ENCODE measurements at regions not wholly inside any gene's neighbourhood (a gene's known extent, or its start where the extent isn't known, plus 50 kb on each side); places are given as distances from the start of the nearest gene placed in this dataset.
A peak's percentile ranks its signal among the peaks of the same experiment; 100 is the strongest.

DNA sequence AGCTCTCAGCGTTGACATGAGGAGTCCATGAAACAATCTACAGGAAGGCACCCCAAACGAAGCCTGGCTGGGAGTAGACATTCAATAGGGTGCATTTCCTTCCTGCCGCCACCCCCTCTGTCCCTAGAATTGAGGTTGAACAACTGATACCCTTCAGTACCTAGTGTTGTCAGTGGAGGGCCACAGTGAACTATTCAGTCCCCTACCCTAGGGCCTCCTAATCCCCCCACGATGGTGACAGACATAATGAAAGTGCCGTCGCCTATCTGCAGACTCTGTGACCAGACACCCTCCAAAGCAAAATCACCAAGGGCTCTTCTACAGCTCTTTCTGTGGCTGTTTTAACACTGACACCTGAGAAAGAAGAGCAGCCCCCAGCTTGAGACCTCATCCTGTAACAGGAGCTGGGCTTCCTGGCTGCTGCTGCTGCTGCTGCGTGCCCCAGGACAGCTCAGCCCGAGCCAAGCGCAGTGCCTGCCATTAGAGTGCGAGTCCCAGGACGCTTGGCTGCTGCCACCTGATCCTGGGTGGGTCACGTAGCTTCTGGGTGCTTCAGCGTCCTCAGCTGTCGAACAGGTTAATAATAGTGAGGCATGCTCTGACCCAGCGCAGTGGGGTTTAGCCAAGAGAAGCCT lies 183.0 kb downstream of the ZBTB18 start:
- H3K36me3 ChIP-seq (ENCODE audit: control insufficient read depth, insufficient read depth, low read length): no peaks in the 10 kb centered on the region
- WGBS (ENCODE audit: insufficient coverage): 77% methylated on average over 15 of the region's 15 CpGs
- TF ChIP-seq CTCF (IDR thresholded peaks at IDR 0.05): no peak
- H3K4me3 ChIP-seq (ENCODE audit: low read length): no peak overlapping the region
- peak in 2 of 3 donors; percentile 38 to 45 for ATAC-seq
- no peak overlapping the region for H3K27ac Mint-ChIP-seq
- no peaks in the 10 kb centered on the region for H3K9me3 ChIP-seq (ENCODE audit: control insufficient read depth, insufficient read depth, low read length)
- H3K4me1 Mint-ChIP-seq: peaks cover 5 to 6% of the 10 kb centered on the region in 2 donors
- no peaks in the 10 kb centered on the region for H3K27me3 ChIP-seq (ENCODE audit: control insufficient read depth, insufficient read depth, low read length)
- no peak for DNase-seq
- no peaks in the 10 kb centered on the region for H3K4me1 ChIP-seq (ENCODE audit: control insufficient read depth, insufficient read depth, low read length)
- no peak overlapping the region for H3K27ac ChIP-seq (ENCODE audit: low read length)
- no peak overlapping the region for H3K4me3 Mint-ChIP-seq
- no peaks in the 10 kb centered on the region for H3K9me3 Mint-ChIP-seq
- intact Hi-C loops (cut with micrococcal nuclease): no loop called here
- no peaks in the 10 kb centered on the region for H3K36me3 Mint-ChIP-seq
- peaks cover 3 to 20% of the 10 kb centered on the region in 2 donors for H3K27me3 Mint-ChIP-seq (ENCODE audit: low read depth in 2 of 2)

GRCh38 chr1:244235157-244235556 lies 184.1 kb downstream of the ZBTB18 start:
- Mint-ChIP-seq H3K27me3 (ENCODE audit: low read depth in 2 of 2) (peaks cover 3 to 20% of the 10 kb centered on the region in 2 donors), H3K27ac (no peak overlapping the region), H3K4me3 (no peak overlapping the region), H3K9me3 (no peaks in the 10 kb centered on the region), H3K4me1 (peaks cover 5 to 6% of the 10 kb centered on the region in 2 donors), H3K36me3 (no peaks in the 10 kb centered on the region)
- Histone ChIP-seq H3K27ac (ENCODE audit: low read length) (no peak overlapping the region), H3K27me3 (ENCODE audit: control insufficient read depth, insufficient read depth, low read length) (no peaks in the 10 kb centered on the region), H3K4me3 (ENCODE audit: low read length) (no peak overlapping the region), H3K4me1 (ENCODE audit: control insufficient read depth, insufficient read depth, low read length) (no peaks in the 10 kb centered on the region), H3K36me3 (ENCODE audit: control insufficient read depth, insufficient read depth, low read length) (no peaks in the 10 kb centered on the region), H3K9me3 (ENCODE audit: control insufficient read depth, insufficient read depth, low read length) (no peaks in the 10 kb centered on the region)
- no peak for TF ChIP-seq CTCF (IDR thresholded peaks at IDR 0.05)
- WGBS (ENCODE audit: insufficient coverage): 100% methylated on average over 2 of the region's 2 CpGs
- DNase-seq (no peak), ATAC-seq (no peak)
- intact Hi-C loops (cut with micrococcal nuclease): no loop called here

DNA sequence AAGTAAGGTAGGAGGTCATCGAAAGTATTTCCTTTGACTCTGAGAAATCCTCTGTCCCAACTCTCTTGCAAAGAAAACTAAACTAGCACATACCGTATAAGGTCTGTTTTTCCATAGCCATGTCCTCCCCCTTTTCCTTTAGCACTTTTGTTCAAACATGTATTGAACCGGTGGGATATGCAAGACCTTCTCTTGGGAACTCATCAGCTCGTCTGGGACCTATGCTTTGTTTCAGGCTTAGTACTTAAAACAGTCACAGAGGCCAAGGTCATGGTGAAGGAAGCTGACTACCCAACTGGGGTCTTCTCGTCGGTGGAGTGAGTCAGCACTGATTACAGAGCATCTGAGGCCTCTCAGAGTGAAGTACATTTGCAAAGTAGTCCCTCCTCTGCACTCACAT lies 185.0 kb downstream of the ZBTB18 start:
- no peak for ATAC-seq
- Histone ChIP-seq H3K36me3 (ENCODE audit: control insufficient read depth, insufficient read depth, low read length) (no peaks in the 10 kb centered on the region), H3K27me3 (ENCODE audit: control insufficient read depth, insufficient read depth, low read length) (no peaks in the 10 kb centered on the region), H3K4me1 (ENCODE audit: control insufficient read depth, insufficient read depth, low read length) (no peaks in the 10 kb centered on the region), H3K9me3 (ENCODE audit: control insufficient read depth, insufficient read depth, low read length) (no peaks in the 10 kb centered on the region), H3K27ac (ENCODE audit: low read length) (no peak overlapping the region), H3K4me3 (ENCODE audit: low read length) (no peak overlapping the region)
- intact Hi-C loops (cut with micrococcal nuclease): no loop called here
- no peak for TF ChIP-seq CTCF (IDR thresholded peaks at IDR 0.05)
- Mint-ChIP-seq H3K4me3 (no peak overlapping the region), H3K4me1 (peaks cover 5 to 6% of the 10 kb centered on the region in 2 donors), H3K36me3 (no peaks in the 10 kb centered on the region), H3K27me3 (ENCODE audit: low read depth in 2 of 2) (peaks cover 3 to 19% of the 10 kb centered on the region in 2 donors), H3K9me3 (no peaks in the 10 kb centered on the region), H3K27ac (no peak overlapping the region)
- 88% methylated on average over 5 of the region's 6 CpGs for WGBS (ENCODE audit: insufficient coverage)
- no peak for DNase-seq

DNA sequence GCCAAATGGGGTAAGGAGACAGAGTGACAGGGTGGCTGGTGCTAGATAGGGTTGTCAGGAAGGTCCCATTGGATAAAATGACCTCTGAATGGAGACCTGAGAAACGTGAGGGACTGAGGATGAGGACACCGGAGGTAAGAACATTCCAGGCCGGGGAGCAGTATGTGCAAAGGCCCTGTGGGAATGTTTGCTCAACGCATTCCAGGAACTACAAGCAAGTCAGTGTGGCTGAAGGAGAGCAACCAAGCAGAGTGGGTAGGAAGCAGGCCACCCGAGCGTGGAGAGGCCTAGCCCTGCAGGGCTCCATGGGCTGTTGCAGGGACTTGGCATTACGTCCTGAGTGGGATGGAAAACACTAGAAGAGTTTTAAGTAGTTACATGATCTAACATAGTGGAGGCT lies 185.6 kb downstream of the ZBTB18 start:
- no peak for TF ChIP-seq CTCF (IDR thresholded peaks at IDR 0.05)
- no peak overlapping the region for H3K4me3 ChIP-seq (ENCODE audit: low read length)
- Mint-ChIP-seq H3K9me3 (no peaks in the 10 kb centered on the region), H3K4me1 (peaks cover 5 to 6% of the 10 kb centered on the region in 2 donors), H3K36me3 (no peaks in the 10 kb centered on the region), H3K27ac (no peak overlapping the region), H3K4me3 (no peak overlapping the region), H3K27me3 (ENCODE audit: low read depth in 2 of 2) (peaks cover 3 to 13% of the 10 kb centered on the region in 2 donors)
- ATAC-seq: no peak
- no peaks in the 10 kb centered on the region for H3K4me1 ChIP-seq (ENCODE audit: control insufficient read depth, insufficient read depth, low read length)
- 94% methylated on average over 7 of the region's 7 CpGs for WGBS (ENCODE audit: insufficient coverage)
- DNase-seq: no peak
- H3K27me3 ChIP-seq (ENCODE audit: control insufficient read depth, insufficient read depth, low read length): no peaks in the 10 kb centered on the region
- intact Hi-C loops (cut with micrococcal nuclease): no loop called here
- H3K36me3 ChIP-seq (ENCODE audit: control insufficient read depth, insufficient read depth, low read length): no peaks in the 10 kb centered on the region
- no peak overlapping the region for H3K27ac ChIP-seq (ENCODE audit: low read length)
- H3K9me3 ChIP-seq (ENCODE audit: control insufficient read depth, insufficient read depth, low read length): no peaks in the 10 kb centered on the region

All from natural killer cell (primary cell).